Panc1 (cell line): ENCODE measurements at regions not wholly inside any gene's neighbourhood (a gene's known extent, or its start where the extent isn't known, plus 50 kb on each side); places are given as distances from the start of the nearest gene placed in this dataset.

Experiments
- POLR2AphosphoS5 ChIP-seq: IDR thresholded peaks from 2 replicates; pipeline ENCODE4 v1.6.1; 2012; ENCODE audit warnings: mild to moderate bottlenecking, low read depth, low read length, moderate library complexity
- REST ChIP-seq, 2 experiments: IDR thresholded peaks; 2 replicates each; pipeline ENCODE4 v1.6.1; 2011 to 2012; ENCODE audit warnings: low read depth in 2 of 2, control low read depth in 1 of 2, low read length in 1 of 2, mild to moderate bottlenecking in 1 of 2, moderate library complexity in 1 of 2; ENCODE audit not compliant: insufficient read depth in 1 of 2
- TCF7L2 ChIP-seq: IDR thresholded peaks from 2 replicates; pipeline ENCODE4 v1.6.1; 2011; ENCODE audit warnings: mild to moderate bottlenecking, low read depth, low read length, inconsistent platforms
- TF ChIP-seq, protein P1 (sequence below): fragments of 450-650 bp; IDR thresholded peaks from 2 replicates; pipeline ENCODE4 v1.5.1; 2017; ENCODE audit warnings: mild to moderate bottlenecking

GRCh38 chr2:164054651-164055050 lies 318.8 kb upstream of the FIGN start:
- TF ChIP-seq REST (IDR thresholded peaks at IDR 0.05; ENCODE audit: insufficient read depth in 1 of 2, low read depth in 2 of 2, low read length in 1 of 2) (no peak), POLR2AphosphoS5 (no peak), TCF7L2 (no peak)
- TF ChIP-seq, protein P1, sequence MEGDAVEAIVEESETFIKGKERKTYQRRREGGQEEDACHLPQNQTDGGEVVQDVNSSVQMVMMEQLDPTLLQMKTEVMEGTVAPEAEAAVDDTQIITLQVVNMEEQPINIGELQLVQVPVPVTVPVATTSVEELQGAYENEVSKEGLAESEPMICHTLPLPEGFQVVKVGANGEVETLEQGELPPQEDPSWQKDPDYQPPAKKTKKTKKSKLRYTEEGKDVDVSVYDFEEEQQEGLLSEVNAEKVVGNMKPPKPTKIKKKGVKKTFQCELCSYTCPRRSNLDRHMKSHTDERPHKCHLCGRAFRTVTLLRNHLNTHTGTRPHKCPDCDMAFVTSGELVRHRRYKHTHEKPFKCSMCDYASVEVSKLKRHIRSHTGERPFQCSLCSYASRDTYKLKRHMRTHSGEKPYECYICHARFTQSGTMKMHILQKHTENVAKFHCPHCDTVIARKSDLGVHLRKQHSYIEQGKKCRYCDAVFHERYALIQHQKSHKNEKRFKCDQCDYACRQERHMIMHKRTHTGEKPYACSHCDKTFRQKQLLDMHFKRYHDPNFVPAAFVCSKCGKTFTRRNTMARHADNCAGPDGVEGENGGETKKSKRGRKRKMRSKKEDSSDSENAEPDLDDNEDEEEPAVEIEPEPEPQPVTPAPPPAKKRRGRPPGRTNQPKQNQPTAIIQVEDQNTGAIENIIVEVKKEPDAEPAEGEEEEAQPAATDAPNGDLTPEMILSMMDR = no peak
